Tibial nerve (tissue), 3 donors: ENCODE measurements at regions not wholly inside any gene's neighbourhood (a gene's known extent, or its start where the extent isn't known, plus 50 kb on each side); places are given as distances from the start of the nearest gene placed in this dataset.

Experiments
- CTCF ChIP-seq, 5 experiments: fragments of 200-600 bp in 3 of 5; fragments of 450-650 bp in 2 of 5; sonication (generic) in 3 of 5; IDR thresholded peaks; one replicate each; pipeline ENCODE4 v1.5.1; 2016 to 2019; ENCODE audit warnings: antibody characterized with exemption in 5 of 5, mild to moderate bottlenecking in 3 of 5, moderate library complexity in 2 of 5
- POLR2A ChIP-seq, 2 donors: fragments of 450-650 bp; IDR thresholded peaks; one replicate each; pipeline ENCODE4 v1.6.1; 2017; ENCODE audit warnings: antibody characterized with exemption in 2 of 2, mild to moderate bottlenecking in 2 of 2, moderate library complexity in 2 of 2

DNA sequence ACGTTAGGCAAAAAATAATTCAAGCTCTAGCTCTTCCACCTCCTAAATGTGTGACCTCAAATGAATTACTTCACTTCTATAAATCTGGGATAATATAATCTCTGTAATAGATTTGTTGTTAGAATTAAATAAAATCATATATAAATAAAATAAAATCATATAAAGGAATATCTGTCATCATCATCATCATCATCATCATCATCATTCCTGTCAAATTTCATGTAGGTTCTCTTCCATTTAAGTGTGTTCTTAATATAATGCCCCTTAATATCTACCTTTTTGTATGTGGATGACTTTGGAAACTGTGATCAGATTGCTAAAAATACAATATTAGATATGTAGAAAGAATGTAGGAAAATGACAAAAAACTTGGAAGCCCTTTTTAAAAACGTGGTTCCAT, 621.0 kb downstream of the ADGRL2 start:
- no peak for TF ChIP-seq CTCF (IDR thresholded peaks at IDR 0.05)
- no peak for TF ChIP-seq POLR2A (IDR thresholded peaks at IDR 0.05)
